ENCODE measurements at regions not wholly inside any gene's neighbourhood (a gene's known extent, or its start where the extent isn't known, plus 50 kb on each side); places are given as distances from the start of the nearest gene placed in this dataset.

- TF ChIP-seq CTCF (IDR thresholded peaks at IDR 0.05; ENCODE audit: poor library complexity) (no peak), EZH2phosphoT487 (IDR thresholded peaks at IDR 0.05; ENCODE audit: low read depth, severe bottlenecking, unreplicated experiment) (no peak)
Measured at GRCh38 chr20:16877053-16877554, 128.9 kb downstream of the OTOR start.

Data from hepatocyte (in vitro differentiated cells).